ENCODE measurements at regions not wholly inside any gene's neighbourhood (a gene's known extent, or its start where the extent isn't known, plus 50 kb on each side); places are given as distances from the start of the nearest gene placed in this dataset.
A peak's percentile ranks its signal among the peaks of the same experiment; 100 is the strongest.

DNA sequence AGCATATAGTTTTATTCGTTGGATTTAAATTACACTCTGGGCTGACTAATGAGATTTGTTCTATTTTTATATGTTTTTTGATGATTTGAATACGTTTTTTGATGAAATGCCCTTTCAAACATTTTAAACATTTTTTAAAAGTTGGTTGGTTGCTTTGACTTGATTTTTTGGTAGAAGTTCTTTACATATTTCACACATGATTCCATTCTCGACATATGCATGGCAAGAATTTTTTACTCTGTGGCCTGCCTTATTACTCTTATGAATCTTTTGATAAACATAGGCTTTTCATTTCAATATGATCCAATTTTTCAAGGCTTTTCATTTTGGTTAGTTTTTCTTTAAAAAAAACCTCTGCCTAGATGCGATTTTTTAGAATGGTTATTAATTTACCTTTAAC, 617.0 kb downstream of the RNF144B start:
- Histone ChIP-seq H3K4me3 (ENCODE audit: low read depth, low read length) (no peak overlapping the region), H3K4me2 (ENCODE audit: low read length) (no peak overlapping the region), H3K9ac (no peak overlapping the region), H3K36me3 (ENCODE audit: control insufficient read depth, insufficient read depth, low read length) (no peaks in the 10 kb centered on the region), H3K27me3 (ENCODE audit: control insufficient read depth, insufficient read depth, low read length) (no peaks in the 10 kb centered on the region), H3K27ac (no peak overlapping the region), H2AFZ (no peak overlapping the region), H3K4me1 (no peaks in the 10 kb centered on the region), H3K79me2 (no peaks in the 10 kb centered on the region), H3K9me3 (ENCODE audit: control insufficient read depth, low read length) (no peaks in the 10 kb centered on the region)
- TF ChIP-seq, protein P1, sequence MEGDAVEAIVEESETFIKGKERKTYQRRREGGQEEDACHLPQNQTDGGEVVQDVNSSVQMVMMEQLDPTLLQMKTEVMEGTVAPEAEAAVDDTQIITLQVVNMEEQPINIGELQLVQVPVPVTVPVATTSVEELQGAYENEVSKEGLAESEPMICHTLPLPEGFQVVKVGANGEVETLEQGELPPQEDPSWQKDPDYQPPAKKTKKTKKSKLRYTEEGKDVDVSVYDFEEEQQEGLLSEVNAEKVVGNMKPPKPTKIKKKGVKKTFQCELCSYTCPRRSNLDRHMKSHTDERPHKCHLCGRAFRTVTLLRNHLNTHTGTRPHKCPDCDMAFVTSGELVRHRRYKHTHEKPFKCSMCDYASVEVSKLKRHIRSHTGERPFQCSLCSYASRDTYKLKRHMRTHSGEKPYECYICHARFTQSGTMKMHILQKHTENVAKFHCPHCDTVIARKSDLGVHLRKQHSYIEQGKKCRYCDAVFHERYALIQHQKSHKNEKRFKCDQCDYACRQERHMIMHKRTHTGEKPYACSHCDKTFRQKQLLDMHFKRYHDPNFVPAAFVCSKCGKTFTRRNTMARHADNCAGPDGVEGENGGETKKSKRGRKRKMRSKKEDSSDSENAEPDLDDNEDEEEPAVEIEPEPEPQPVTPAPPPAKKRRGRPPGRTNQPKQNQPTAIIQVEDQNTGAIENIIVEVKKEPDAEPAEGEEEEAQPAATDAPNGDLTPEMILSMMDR (IDR thresholded peaks at IDR 0.05): no peak

DNA sequence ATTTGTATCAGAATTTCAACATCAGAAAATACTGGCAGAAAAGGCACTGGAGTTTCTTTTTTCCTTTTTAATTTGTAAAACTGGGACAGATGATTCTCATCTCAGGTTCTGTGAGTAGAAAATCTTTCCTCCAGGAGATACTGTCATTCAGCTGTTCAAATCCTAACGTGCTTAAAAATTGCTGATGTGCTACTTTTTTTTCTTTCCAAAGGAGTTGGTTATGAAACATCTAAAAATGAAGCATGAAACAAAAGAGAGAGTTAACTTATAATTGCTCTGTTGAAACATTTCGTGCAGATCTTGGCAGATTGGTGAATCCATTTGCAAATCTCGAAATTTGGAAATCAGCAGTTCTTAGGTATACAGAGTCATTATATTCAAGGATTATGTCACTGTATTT, 622.6 kb downstream of the RNF144B start:
- TF ChIP-seq, protein P1 (IDR thresholded peaks at IDR 0.05): no peak
- Histone ChIP-seq H3K9me3 (ENCODE audit: control insufficient read depth, low read length) (no peaks in the 10 kb centered on the region), H2AFZ (no peak overlapping the region), H3K79me2 (no peaks in the 10 kb centered on the region), H3K36me3 (ENCODE audit: control insufficient read depth, insufficient read depth, low read length) (no peaks in the 10 kb centered on the region), H3K27me3 (ENCODE audit: control insufficient read depth, insufficient read depth, low read length) (no peaks in the 10 kb centered on the region), H3K4me1 (no peaks in the 10 kb centered on the region), H3K27ac (no peak overlapping the region), H3K4me3 (ENCODE audit: low read depth, low read length) (no peak overlapping the region), H3K9ac (no peak overlapping the region), H3K4me2 (ENCODE audit: low read length) (no peak overlapping the region)

DNA sequence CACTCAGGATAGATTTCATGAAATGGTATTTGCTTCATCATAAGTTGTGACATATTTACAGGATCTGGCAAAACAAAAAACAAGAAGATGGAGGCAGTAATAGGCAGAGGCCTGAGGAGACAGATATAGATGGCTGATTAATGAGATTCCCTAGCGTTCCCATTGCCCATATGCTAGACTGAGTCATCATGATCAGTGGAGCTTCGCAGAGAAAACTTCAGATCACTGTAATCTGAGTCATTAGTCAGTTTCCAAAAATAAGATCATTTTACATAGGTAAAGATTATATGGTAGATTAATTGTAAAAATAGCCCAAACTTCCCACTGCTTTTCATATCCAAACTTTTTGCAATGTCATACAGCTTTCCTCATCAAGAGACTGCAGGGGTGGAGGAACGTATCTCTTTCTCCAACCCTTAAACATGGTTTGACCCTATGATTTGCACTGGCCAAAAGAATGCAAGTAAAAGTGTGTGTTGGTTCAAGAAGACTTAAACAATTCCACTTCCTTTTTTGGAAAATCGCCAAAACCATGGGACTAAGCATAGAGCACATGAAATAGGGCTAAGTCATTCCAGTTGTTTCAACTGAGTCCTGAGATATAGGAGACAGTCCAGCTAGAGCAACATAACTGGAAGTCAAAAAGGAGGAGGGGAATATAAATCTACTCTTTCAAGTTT, 626.0 kb downstream of the RNF144B start:
- H3K27me3 ChIP-seq (ENCODE audit: control insufficient read depth, insufficient read depth, low read length): no peaks in the 10 kb centered on the region
- no peak overlapping the region for H2AFZ ChIP-seq
- H3K4me2 ChIP-seq (ENCODE audit: low read length): no peak overlapping the region
- no peaks in the 10 kb centered on the region for H3K36me3 ChIP-seq (ENCODE audit: control insufficient read depth, insufficient read depth, low read length)
- H3K27ac ChIP-seq: no peak overlapping the region
- no peaks in the 10 kb centered on the region for H3K4me1 ChIP-seq
- TF ChIP-seq, protein P1 (IDR thresholded peaks at IDR 0.05): no peak
- no peaks in the 10 kb centered on the region for H3K79me2 ChIP-seq
- no peak overlapping the region for H3K4me3 ChIP-seq (ENCODE audit: low read depth, low read length)
- H3K9ac ChIP-seq: no peak overlapping the region
- H3K9me3 ChIP-seq (ENCODE audit: control insufficient read depth, low read length): no peaks in the 10 kb centered on the region

DNA sequence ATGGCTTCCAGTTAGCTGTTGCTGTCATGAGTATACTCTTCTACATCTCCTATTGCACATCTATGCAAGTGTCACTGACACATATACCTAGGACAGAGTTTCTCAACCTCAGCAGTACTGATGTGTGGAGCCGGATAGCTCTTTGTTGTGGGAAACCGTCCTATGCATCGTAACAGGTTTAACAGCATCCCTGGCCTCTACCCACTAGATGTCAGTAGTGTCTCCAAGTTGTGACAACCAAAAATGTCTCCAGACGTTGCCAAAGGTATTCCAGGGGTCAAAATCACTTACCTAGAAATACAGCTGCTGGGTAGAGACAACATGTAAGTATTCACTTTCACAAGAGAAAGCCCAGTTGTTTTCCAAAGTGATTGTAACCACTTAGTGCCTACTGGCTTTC, 637.6 kb downstream of the RNF144B start:
- H3K27me3 ChIP-seq (ENCODE audit: control insufficient read depth, insufficient read depth, low read length): no peaks in the 10 kb centered on the region
- no peak overlapping the region for H3K4me2 ChIP-seq (ENCODE audit: low read length)

More for the DNA sequence above, 637.6 kb downstream of the RNF144B start:
- TF ChIP-seq, protein P1 (IDR thresholded peaks at IDR 0.05): peak; percentile 54
- H3K4me1 ChIP-seq: no peaks in the 10 kb centered on the region
- no peak overlapping the region for H3K27ac ChIP-seq
- no peak overlapping the region for H3K9ac ChIP-seq
- no peaks in the 10 kb centered on the region for H3K9me3 ChIP-seq (ENCODE audit: control insufficient read depth, low read length)
- H3K79me2 ChIP-seq: no peaks in the 10 kb centered on the region
- H3K36me3 ChIP-seq (ENCODE audit: control insufficient read depth, insufficient read depth, low read length): no peaks in the 10 kb centered on the region
- H2AFZ ChIP-seq: peak overlapping the region; percentile 36
- H3K4me3 ChIP-seq (ENCODE audit: low read depth, low read length): no peak overlapping the region

All from parathyroid adenoma (tissue), 2 donors.